ENCODE measurements at regions not wholly inside any gene's neighbourhood (a gene's known extent, or its start where the extent isn't known, plus 50 kb on each side); places are given as distances from the start of the nearest gene placed in this dataset.

DNA sequence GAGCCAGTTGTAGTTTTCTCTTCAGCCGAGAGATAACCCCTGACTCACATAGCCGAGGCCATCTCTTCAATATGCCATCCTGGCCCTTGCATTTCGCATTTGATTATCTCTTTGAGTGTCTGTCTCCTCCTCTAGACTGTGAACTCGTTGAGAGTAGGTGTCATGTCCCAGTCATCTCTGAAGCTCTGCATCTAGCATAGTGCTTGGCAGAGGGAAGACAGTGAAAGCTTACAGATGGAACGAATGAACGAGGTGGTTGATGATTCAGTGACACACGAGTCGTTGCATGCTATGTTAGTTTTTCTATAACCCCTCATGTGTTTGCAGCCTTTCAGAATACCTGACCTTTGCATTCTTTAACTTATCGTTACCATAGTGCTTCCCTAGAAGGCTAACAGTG lies 59.9 kb upstream of the CYRIA start:
- ChIA-PET RAD21 (ENCODE audit: unreplicated experiment) (interaction anchor here (1.0 to 1.3 kb wide), 2 partner anchors 69 to 111 kb away, joined by 3 to 5 read pairs; no protein-coding TSS in a partner anchor), SMC1A (ENCODE audit: uncharacterized antibody, unreplicated experiment) (interaction anchor here (0.6 to 1.8 kb wide), 9 partner anchors 9 to 110 kb away, joined by 3 to 7 read pairs (median 3); no protein-coding TSS in a partner anchor), CTCF (interaction anchor here (1.4 to 2.8 kb wide), 2 partner anchors 95 to 117 kb away, joined by 3 to 8 read pairs; no protein-coding TSS in a partner anchor), POLR2A (no interaction called here)
- no peak overlapping the region for H3K27ac ChIP-seq (ENCODE audit: control insufficient read depth, insufficient read depth)
- DNase-seq (ENCODE audit: low read depth, low spot score) (no peak), ATAC-seq (no peak), FAIRE-seq (no peak)
- peaks cover 7% of the 10 kb centered on the region for H3K4me1 ChIP-seq (ENCODE audit: control insufficient read depth, insufficient read depth, low read length)
- no peak overlapping the region for H2AFZ ChIP-seq (ENCODE audit: control insufficient read depth, low read depth, low read length)
- TF ChIP-seq TCF12 (IDR thresholded peaks at IDR 0.05; ENCODE audit: low read depth, low read length): no peak
- no peak for TF ChIP-seq CREB1 (IDR thresholded peaks at IDR 0.05; ENCODE audit: low read depth)
- TF ChIP-seq, protein P1, sequence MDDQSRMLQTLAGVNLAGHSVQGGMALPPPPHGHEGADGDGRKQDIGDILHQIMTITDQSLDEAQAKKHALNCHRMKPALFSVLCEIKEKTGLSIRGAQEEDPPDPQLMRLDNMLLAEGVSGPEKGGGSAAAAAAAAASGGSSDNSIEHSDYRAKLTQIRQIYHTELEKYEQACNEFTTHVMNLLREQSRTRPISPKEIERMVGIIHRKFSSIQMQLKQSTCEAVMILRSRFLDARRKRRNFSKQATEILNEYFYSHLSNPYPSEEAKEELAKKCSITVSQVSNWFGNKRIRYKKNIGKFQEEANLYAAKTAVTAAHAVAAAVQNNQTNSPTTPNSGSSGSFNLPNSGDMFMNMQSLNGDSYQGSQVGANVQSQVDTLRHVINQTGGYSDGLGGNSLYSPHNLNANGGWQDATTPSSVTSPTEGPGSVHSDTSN (IDR thresholded peaks at IDR 0.05; ENCODE audit: insufficient replicate concordance, low read depth, low read length): no peak
- TF ChIP-seq, protein P2, sequence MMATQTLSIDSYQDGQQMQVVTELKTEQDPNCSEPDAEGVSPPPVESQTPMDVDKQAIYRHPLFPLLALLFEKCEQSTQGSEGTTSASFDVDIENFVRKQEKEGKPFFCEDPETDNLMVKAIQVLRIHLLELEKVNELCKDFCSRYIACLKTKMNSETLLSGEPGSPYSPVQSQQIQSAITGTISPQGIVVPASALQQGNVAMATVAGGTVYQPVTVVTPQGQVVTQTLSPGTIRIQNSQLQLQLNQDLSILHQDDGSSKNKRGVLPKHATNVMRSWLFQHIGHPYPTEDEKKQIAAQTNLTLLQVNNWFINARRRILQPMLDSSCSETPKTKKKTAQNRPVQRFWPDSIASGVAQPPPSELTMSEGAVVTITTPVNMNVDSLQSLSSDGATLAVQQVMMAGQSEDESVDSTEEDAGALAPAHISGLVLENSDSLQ (IDR thresholded peaks at IDR 0.05): no peak
- 0 out of 2 replicates have a peak, but pooled peaks have one; percentile 63 for TF ChIP-seq ZNF24 (IDR thresholded peaks at IDR 0.05)
- no peak for TF ChIP-seq CHD4 (IDR thresholded peaks at IDR 0.05)
- no peak for TF ChIP-seq RELA (IDR thresholded peaks at IDR 0.05; ENCODE audit: borderline replicate concordance, partially characterized antibody)
- no peak for TF ChIP-seq RFX5 (IDR thresholded peaks at IDR 0.05; ENCODE audit: low read depth, low read length)
- no TSS peak for BruUV-seq (replicated peaks)
- H3K9ac ChIP-seq (ENCODE audit: control insufficient read depth, insufficient read depth, low read length): no peak overlapping the region
- intact Hi-C loops (cut with micrococcal nuclease; ENCODE audit: unreplicated experiment): no loop called here
- H3K4me2 ChIP-seq (ENCODE audit: control insufficient read depth, insufficient read depth): no peak overlapping the region
- 12% methylated on average over 9 of the region's 9 CpGs for WGBS (ENCODE audit: insufficient coverage, insufficient replicate concordance, low lambda C conversion rate, missing lambda C conversion rate)
- no peaks in the 10 kb centered on the region for H3K36me3 ChIP-seq (ENCODE audit: control insufficient read depth in 2 of 2, insufficient read depth in 2 of 2, low read length in 1 of 2)
- H3K27me3 ChIP-seq (replicated peaks in 1 of 2; ENCODE audit: control insufficient read depth in 2 of 2, insufficient read depth in 2 of 2, low read length in 1 of 2): 0 out of 4 replicates have a peak, but pooled peaks cover 1 to 3% of the 10 kb centered on the region in 2 experiments
- H3K9me3 ChIP-seq (replicated peaks; ENCODE audit: control insufficient read depth, insufficient read depth, low read length): no peaks in the 10 kb centered on the region
- in situ Hi-C loops (cut with MboI): no loop called here
- no peaks in the 10 kb centered on the region for H3K79me2 ChIP-seq (ENCODE audit: control insufficient read depth, insufficient read depth, low read length)
- no peaks in the 10 kb centered on the region for H4K20me1 ChIP-seq (ENCODE audit: control insufficient read depth, insufficient read depth)
- no peak overlapping the region for H3K4me3 ChIP-seq
